Osteoblast (primary cell): ENCODE measurements at regions not wholly inside any gene's neighbourhood (a gene's known extent, or its start where the extent isn't known, plus 50 kb on each side); places are given as distances from the start of the nearest gene placed in this dataset.

Experiments used
- DNase-seq: peaks from one replicate; pipeline ENCODE4 v3.0.0; 2011; ENCODE audit warnings: low spot score, mixed read lengths; ENCODE audit not compliant: insufficient read length; ENCODE audit errors: missing footprints
- H2AFZ ChIP-seq: 2 replicates; pipeline ENCODE4 v1.6.0; 2011; ENCODE audit warnings: mild to moderate bottlenecking, low read length
- H3K27ac ChIP-seq: 2 replicates; pipeline ENCODE4 v1.5.1; 2011; ENCODE audit warnings: mild to moderate bottlenecking, low read depth, low read length, moderate library complexity
- H3K27me3 ChIP-seq: 2 replicates; pipeline ENCODE4 v1.6.0; 2012; ENCODE audit warnings: mild to moderate bottlenecking, control low read depth, inconsistent platforms, low read length, moderate library complexity; ENCODE audit not compliant: insufficient read depth
- H3K36me3 ChIP-seq: 2 replicates; pipeline ENCODE4 v1.5.1; 2011; ENCODE audit warnings: mild to moderate bottlenecking, low read length, control low read depth, moderate library complexity; ENCODE audit not compliant: insufficient read depth
- H3K4me1 ChIP-seq: 2 replicates; pipeline ENCODE4 v1.5.1; 2011; ENCODE audit warnings: mild to moderate bottlenecking, low read length, control low read depth, moderate library complexity; ENCODE audit not compliant: insufficient read depth
- H3K4me2 ChIP-seq: 2 replicates; pipeline ENCODE4 v1.6.0; 2011; ENCODE audit warnings: mild to moderate bottlenecking, low read length; ENCODE audit not compliant: insufficient read depth
- H3K4me3 ChIP-seq: fragments of 200-600 bp; sonication (generic); 3 replicates; pipeline ENCODE4 v1.5.1; 2012; ENCODE audit warnings: mild to moderate bottlenecking, low read length, inconsistent platforms; ENCODE audit not compliant: insufficient read depth
- H3K79me2 ChIP-seq: 2 replicates; pipeline ENCODE4 v1.6.0; 2012; ENCODE audit warnings: mild to moderate bottlenecking, low read length, control low read depth, inconsistent platforms; ENCODE audit not compliant: insufficient read depth
- H3K9me3 ChIP-seq: 2 replicates; pipeline ENCODE4 v1.5.1; 2011; ENCODE audit warnings: low read depth, low read length, control low read depth
- H4K20me1 ChIP-seq: 2 replicates; pipeline ENCODE4 v1.6.0; 2012; ENCODE audit warnings: mild to moderate bottlenecking, low read length, control low read depth; ENCODE audit not compliant: insufficient read depth
- TF ChIP-seq, protein P1 (sequence below): IDR thresholded peaks from 2 replicates; pipeline ENCODE4 v1.5.1; 2011; ENCODE audit warnings: mild to moderate bottlenecking, low read depth, low read length, moderate library complexity; ENCODE audit errors: extremely low read depth

DNA sequence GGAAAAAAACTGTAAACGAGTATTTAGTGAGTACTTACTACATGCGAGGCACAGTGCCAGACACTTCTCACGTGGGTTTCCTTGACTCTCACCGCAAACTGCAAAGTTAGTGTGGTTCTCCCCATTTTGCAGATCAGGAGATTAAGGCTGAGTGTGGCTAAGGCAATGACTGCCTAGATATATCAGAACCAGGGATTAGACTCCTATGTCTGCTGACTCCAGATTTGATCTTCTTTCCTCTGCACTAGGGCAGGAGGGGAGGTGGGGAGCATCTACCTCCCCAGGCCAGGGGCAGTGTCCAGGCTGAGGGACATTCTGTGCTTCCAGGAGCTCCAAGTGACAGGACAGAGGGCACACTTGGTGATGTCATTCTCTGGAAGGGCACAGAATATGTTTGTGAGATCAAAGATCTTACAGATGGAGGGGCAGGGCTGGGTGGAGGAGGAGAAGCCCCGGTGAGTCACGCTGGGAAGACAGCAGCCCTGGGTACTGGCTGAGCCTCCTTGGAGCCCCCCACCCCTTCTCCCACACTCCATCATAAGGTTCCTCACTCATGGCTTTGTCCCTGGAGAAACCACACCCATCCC, 92.4 kb downstream of the RHOB start:
- H3K4me3 ChIP-seq: no peak overlapping the region
- TF ChIP-seq, protein P1, sequence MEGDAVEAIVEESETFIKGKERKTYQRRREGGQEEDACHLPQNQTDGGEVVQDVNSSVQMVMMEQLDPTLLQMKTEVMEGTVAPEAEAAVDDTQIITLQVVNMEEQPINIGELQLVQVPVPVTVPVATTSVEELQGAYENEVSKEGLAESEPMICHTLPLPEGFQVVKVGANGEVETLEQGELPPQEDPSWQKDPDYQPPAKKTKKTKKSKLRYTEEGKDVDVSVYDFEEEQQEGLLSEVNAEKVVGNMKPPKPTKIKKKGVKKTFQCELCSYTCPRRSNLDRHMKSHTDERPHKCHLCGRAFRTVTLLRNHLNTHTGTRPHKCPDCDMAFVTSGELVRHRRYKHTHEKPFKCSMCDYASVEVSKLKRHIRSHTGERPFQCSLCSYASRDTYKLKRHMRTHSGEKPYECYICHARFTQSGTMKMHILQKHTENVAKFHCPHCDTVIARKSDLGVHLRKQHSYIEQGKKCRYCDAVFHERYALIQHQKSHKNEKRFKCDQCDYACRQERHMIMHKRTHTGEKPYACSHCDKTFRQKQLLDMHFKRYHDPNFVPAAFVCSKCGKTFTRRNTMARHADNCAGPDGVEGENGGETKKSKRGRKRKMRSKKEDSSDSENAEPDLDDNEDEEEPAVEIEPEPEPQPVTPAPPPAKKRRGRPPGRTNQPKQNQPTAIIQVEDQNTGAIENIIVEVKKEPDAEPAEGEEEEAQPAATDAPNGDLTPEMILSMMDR: no peak
- no peaks in the 10 kb centered on the region for H3K79me2 ChIP-seq
- H3K4me2 ChIP-seq: no peak overlapping the region
- no peaks in the 10 kb centered on the region for H3K4me1 ChIP-seq
- H3K27ac ChIP-seq: no peak overlapping the region
- peak; percentile 68 for DNase-seq
- H2AFZ ChIP-seq: no peak overlapping the region
- no peaks in the 10 kb centered on the region for H4K20me1 ChIP-seq
- no peaks in the 10 kb centered on the region for H3K27me3 ChIP-seq
- no peaks in the 10 kb centered on the region for H3K9me3 ChIP-seq
- H3K36me3 ChIP-seq: no peaks in the 10 kb centered on the region

DNA sequence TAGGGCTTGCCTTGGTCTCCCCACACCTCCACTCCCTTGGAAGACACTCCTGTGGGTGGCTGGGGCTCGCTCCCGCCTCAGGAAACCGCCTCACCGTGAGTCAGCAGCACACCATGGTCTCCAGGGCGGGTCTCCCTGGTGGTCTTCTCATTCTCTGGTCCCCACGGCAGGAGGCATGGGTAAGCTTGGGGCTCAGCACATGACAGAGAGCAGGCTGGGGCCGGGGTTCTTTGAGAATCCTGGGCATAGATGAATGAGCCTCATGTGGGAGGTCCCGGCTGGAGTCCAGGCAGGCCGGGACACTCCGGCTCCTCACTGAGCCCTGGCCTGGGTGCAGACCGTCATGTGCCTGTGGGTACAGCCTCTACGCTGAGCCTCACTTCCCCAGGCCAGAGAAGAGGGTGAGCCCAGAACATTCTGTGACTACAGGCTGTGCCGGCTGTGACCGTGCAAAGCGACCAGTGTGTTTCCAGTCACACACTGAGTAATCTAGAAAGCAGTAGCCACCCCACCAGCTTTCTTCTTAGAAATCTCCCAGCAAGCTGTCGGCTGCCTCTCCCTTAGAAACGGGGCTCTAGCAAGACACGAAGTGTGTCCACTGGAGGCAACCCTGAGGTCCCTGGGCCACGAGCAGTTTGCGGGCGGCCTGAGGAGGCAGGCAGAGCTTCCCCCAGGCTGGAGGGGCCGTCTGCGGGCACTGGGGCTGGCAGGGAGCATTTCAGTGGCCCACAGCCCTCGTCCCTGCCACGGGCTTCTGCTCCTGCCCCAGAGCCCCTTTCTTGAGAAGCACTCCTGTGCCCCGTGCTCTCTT, 93.1 kb downstream of the RHOB start:
- Histone ChIP-seq H2AFZ (no peak overlapping the region), H3K27me3 (no peaks in the 10 kb centered on the region), H3K36me3 (no peaks in the 10 kb centered on the region), H3K4me1 (no peaks in the 10 kb centered on the region), H3K79me2 (no peaks in the 10 kb centered on the region), H4K20me1 (no peaks in the 10 kb centered on the region), H3K9me3 (no peaks in the 10 kb centered on the region), H3K4me2 (no peak overlapping the region), H3K4me3 (no peak overlapping the region), H3K27ac (no peak overlapping the region)
- TF ChIP-seq, protein P1: no peak
- DNase-seq: peak; percentile 83

DNA sequence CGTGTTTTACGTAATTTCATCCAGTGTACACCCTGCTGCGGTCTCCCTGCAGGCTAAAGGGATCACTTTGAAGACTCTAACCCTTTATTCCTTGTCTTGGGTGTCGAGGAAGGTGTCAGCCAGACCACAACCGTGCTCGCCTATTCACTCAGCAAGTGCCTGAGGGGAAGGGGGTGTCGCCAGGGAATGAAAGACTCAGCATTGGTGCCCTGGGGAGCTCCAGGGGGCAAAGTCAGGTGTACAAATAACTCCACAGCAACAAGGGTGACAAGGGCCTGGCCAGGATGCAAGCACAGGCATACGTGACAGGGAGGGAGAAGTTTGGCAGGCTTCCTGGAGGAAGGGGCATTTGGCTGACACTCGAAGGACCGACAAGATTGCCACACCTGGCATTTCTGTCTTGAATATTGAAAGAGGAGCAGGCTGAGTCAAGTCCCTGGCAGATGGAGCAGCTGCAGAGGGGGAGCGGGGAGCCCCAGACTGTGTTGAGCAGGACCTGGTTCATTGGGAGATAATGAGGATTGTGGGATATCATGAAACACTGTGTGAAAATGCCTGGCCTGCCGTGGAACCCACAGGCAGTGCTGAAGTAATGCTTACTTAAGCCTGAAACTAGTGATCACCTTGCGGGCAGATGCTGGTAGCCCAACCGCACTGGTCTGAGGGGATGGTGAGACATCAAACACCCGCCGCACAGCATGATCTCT, 93.9 kb downstream of the RHOB start:
- H3K4me2 ChIP-seq: no peak overlapping the region
- H4K20me1 ChIP-seq: no peaks in the 10 kb centered on the region
- no peak overlapping the region for H3K27ac ChIP-seq
- TF ChIP-seq, protein P1: no peak
- no peaks in the 10 kb centered on the region for H3K27me3 ChIP-seq
- no peaks in the 10 kb centered on the region for H3K36me3 ChIP-seq
- no peaks in the 10 kb centered on the region for H3K4me1 ChIP-seq
- H2AFZ ChIP-seq: no peak overlapping the region
- H3K4me3 ChIP-seq: no peak overlapping the region
- no peaks in the 10 kb centered on the region for H3K9me3 ChIP-seq
- no peaks in the 10 kb centered on the region for H3K79me2 ChIP-seq
- DNase-seq: no peak

DNA sequence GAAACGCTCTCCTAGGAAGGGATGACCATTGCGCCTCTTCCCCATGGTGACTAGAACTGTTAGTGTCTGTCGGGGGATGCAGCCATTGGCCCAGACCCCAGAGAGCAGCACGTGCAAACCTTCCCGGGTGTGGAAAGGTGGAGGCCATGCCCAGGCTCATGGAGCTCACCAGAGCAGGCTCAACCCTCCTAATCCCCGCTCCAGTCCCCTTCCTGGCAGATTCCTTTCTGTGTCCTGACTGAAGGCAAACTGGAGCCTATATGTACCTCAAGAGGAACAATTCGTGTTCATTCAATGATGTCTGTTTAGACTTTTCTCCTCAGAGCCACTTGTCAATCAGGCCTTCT, 94.4 kb downstream of the RHOB start:
- Histone ChIP-seq H3K9me3 (no peaks in the 10 kb centered on the region), H4K20me1 (no peaks in the 10 kb centered on the region), H3K36me3 (no peaks in the 10 kb centered on the region), H3K27me3 (no peaks in the 10 kb centered on the region), H2AFZ (no peak overlapping the region), H3K79me2 (no peaks in the 10 kb centered on the region), H3K4me2 (no peak overlapping the region), H3K4me3 (no peak overlapping the region), H3K27ac (no peak overlapping the region), H3K4me1 (no peaks in the 10 kb centered on the region)
- no peak for DNase-seq
- TF ChIP-seq, protein P1: no peak
